ENCODE measurements at regions not wholly inside any gene's neighbourhood (a gene's known extent, or its start where the extent isn't known, plus 50 kb on each side); places are given as distances from the start of the nearest gene placed in this dataset.

DNA sequence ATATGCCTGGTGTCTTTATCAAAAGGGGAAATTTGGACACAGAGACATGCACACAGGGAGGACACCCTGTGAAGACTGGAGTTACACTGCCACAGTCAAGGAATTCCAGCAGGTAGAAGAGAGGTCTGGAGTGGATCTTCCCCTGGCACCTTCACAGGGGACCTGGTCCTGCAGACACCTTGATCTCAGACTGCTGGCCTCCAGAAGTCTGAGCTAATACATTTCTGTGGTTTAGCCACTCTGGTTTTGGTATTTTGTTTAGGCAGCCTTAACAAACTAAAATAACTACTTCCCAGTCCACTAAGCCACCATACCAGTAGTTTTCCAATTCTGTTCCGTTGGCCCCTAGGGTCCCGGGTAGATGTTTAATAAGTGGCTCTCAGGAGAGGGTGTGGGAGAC, 164.7 kb downstream of the SETD4 start:
- TF ChIP-seq, protein P1, sequence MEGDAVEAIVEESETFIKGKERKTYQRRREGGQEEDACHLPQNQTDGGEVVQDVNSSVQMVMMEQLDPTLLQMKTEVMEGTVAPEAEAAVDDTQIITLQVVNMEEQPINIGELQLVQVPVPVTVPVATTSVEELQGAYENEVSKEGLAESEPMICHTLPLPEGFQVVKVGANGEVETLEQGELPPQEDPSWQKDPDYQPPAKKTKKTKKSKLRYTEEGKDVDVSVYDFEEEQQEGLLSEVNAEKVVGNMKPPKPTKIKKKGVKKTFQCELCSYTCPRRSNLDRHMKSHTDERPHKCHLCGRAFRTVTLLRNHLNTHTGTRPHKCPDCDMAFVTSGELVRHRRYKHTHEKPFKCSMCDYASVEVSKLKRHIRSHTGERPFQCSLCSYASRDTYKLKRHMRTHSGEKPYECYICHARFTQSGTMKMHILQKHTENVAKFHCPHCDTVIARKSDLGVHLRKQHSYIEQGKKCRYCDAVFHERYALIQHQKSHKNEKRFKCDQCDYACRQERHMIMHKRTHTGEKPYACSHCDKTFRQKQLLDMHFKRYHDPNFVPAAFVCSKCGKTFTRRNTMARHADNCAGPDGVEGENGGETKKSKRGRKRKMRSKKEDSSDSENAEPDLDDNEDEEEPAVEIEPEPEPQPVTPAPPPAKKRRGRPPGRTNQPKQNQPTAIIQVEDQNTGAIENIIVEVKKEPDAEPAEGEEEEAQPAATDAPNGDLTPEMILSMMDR (IDR thresholded peaks at IDR 0.05) = no peak
- no peak for TF ChIP-seq EP300 (IDR thresholded peaks at IDR 0.05)
- no peak for TF ChIP-seq POLR2A (IDR thresholded peaks at IDR 0.05)
- Histone ChIP-seq H3K4me1 (peaks cover 0 to 2% (median 0%) of the 10 kb centered on the region in 4 donors), H3K27ac (no peak overlapping the region), H3K9me3 (no peaks in the 10 kb centered on the region), H3K36me3 (no peaks in the 10 kb centered on the region), H3K4me3 (no peak overlapping the region), H3K27me3 (no peaks in the 10 kb centered on the region)
- DNase-seq (ENCODE audit: low spot score in 2 of 2) = no peak
- 90 to 96% methylated on average over 2 of the region's 2 CpGs for WGBS, 2 donors

DNA sequence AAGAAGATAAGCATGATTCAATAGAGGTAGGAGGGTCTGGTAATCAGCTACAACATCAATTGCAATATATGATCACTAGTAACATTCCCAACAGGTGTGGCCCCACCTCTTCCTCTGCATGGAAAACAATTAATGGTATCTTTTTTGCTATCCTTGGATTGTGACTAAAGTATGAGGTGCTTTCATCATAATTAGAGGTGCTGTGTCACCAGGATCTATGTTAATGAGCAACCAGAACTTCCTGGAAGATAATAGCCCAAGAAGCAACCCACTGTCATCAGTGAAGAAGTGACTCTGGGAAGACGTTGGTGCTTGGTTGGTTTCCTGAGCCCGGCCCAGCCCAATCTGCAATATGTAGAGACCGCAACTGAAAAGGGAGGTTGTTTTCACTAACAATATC, 167.2 kb downstream of the SETD4 start:
- no peaks in the 10 kb centered on the region for H3K9me3 ChIP-seq
- no peak for DNase-seq (ENCODE audit: low spot score in 2 of 2)
- no peaks in the 10 kb centered on the region for H3K4me1 ChIP-seq
- no peak overlapping the region for H3K27ac ChIP-seq
- no peaks in the 10 kb centered on the region for H3K27me3 ChIP-seq
- H3K36me3 ChIP-seq = no peaks in the 10 kb centered on the region
- 88 to 94% methylated on average over 3 of the region's 3 CpGs for WGBS, 2 donors
- no peak overlapping the region for H3K4me3 ChIP-seq
- no peak for TF ChIP-seq EP300 (IDR thresholded peaks at IDR 0.05)
- TF ChIP-seq, protein P1 (IDR thresholded peaks at IDR 0.05) = no peak
- TF ChIP-seq POLR2A (IDR thresholded peaks at IDR 0.05) = no peak

DNA sequence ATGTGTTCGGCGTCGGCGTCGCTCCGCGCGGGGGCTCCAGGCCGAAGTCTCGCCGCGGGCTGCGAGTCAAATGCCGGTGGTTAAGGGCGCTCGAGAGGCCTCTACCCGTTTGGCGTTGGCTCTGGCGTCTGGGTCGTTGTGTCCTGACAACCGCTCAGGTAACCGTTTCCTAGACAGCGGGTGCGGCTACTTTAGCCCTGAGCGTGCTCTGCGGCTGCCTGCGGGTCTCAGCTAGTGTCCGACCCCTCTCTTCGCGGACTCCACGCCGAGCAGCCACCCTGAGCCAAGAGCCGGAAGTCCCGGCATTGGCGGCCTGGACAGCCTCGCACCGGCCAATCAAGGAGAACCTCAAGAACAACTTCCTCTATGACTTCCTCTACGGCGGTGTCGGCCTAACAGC, 173.4 kb downstream of the SETD4 start:
- no peak overlapping the region for H3K4me3 ChIP-seq
- H3K4me1 ChIP-seq = peaks cover 0 to 17% (median 11%) of the 10 kb centered on the region in 4 donors
- H3K27me3 ChIP-seq = no peaks in the 10 kb centered on the region
- no peak overlapping the region for H3K27ac ChIP-seq
- TF ChIP-seq EP300 (IDR thresholded peaks at IDR 0.05) (no peak), POLR2A (IDR thresholded peaks at IDR 0.05) (no peak)
- TF ChIP-seq, protein P1 (IDR thresholded peaks at IDR 0.05) = no peak
- DNase-seq (ENCODE audit: low spot score in 2 of 2) = no peak
- 96% methylated on average over 35 to 40 of the region's 40 CpGs for WGBS, 2 donors
- H3K36me3 ChIP-seq = no peaks in the 10 kb centered on the region
- no peaks in the 10 kb centered on the region for H3K9me3 ChIP-seq

DNA sequence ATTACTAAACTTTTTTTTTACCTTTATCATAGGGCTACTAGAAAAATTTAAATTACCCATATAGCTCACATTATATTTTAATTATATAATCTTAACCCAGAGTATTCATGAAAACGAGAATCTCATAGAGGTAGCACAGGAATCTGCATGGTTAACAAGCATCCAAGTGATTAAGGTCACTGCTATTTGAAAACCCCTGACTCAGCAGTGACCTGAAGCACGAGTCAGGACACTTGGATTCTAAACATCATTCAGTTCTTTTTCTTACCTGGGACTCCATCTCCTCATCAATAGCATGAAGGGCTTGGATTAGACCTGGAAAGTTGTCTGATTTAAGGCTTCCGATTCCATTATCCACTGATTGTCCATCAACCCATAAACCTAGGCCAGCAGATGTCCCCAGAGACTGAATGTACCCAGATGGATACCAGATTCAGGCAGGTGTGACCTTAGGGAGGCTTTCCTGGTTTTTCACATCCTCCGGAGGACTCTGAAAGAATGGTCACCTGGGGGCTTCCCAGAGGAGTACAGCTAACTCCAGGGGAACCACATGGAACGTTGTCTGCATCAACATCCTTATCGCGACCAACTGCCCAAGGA, 174.3 kb downstream of the SETD4 start:
- H3K27me3 ChIP-seq = no peaks in the 10 kb centered on the region
- 89 to 93% methylated on average over 7 of the region's 7 CpGs for WGBS, 2 donors
- H3K4me3 ChIP-seq = no peak overlapping the region
- peaks cover 0 to 20% (median 11%) of the 10 kb centered on the region in 4 donors for H3K4me1 ChIP-seq
- TF ChIP-seq EP300 (IDR thresholded peaks at IDR 0.05) (no peak), POLR2A (IDR thresholded peaks at IDR 0.05) (no peak)
- TF ChIP-seq, protein P1 (IDR thresholded peaks at IDR 0.05) = no peak
- H3K9me3 ChIP-seq = no peaks in the 10 kb centered on the region
- H3K27ac ChIP-seq = no peak overlapping the region
- DNase-seq (ENCODE audit: low spot score in 2 of 2) = no peak
- H3K36me3 ChIP-seq = no peaks in the 10 kb centered on the region

DNA sequence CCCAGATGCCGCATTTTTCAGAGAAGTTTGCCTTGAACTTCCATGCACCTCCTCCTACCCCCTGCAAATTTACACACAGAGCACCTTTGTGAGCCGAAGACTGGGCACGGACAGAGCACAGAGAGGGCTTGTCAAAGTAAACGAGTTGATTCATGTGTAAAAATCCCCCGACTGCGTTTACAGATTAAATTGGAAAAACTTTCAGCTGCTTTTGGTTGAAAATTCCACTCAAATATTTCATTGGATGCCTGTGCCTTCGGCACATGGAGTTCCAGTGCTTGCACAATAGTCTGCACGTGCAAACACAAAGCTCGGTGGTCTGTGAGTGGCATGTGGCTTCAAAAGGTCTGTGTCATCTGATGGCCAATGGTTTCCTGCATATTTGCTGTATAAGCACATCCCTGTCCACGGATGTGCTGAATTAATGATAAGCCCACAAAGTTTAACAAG, 177.5 kb downstream of the SETD4 start:
- H3K4me3 ChIP-seq = no peak overlapping the region
- H3K9me3 ChIP-seq = no peaks in the 10 kb centered on the region
- DNase-seq (ENCODE audit: low spot score in 2 of 2) = peak in 1 of 2 donors; percentile 44
- no peak overlapping the region for H3K27ac ChIP-seq
- TF ChIP-seq EP300 (IDR thresholded peaks at IDR 0.05) (peak in 1 of 2 donors; percentile 70), POLR2A (IDR thresholded peaks at IDR 0.05) (no peak)
- TF ChIP-seq, protein P1 (IDR thresholded peaks at IDR 0.05) = no peak
- peaks cover 0 to 20% (median 11%) of the 10 kb centered on the region in 4 donors for H3K4me1 ChIP-seq
- WGBS, 2 donors = 32 to 35% methylated on average over 10 of the region's 10 CpGs
- H3K36me3 ChIP-seq = no peaks in the 10 kb centered on the region
- no peaks in the 10 kb centered on the region for H3K27me3 ChIP-seq

Measured in tibial nerve (tissue), 4 donors.